ENCODE measurements at regions not wholly inside any gene's neighbourhood (a gene's known extent, or its start where the extent isn't known, plus 50 kb on each side); places are given as distances from the start of the nearest gene placed in this dataset.

DNA sequence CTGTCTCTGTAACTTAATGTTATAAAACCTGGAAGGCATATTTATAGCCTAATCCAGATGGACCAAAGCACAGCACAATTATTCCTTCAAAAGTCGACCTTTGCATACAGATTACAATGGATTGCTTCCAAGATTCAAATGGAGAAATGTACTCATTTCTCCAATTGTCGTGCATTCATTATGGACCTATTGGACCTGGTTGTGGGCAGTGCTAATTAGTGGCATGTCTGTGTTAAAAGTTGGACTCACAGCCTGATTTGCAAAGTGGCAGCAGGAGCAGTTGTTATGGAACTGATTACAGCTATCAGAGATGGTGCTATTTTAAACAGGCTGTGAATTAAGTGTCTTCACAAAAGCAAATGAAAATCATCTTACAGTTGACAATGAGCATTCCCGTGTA, 1529.3 kb upstream of the SLC10A2 start:
- TF ChIP-seq TAF1 (IDR thresholded peaks at IDR 0.05; ENCODE audit: borderline replicate concordance, low read depth, low read length) (no peak), POLR2A (IDR thresholded peaks at IDR 0.05; ENCODE audit: low read depth, low read length) (no peak), POLR2AphosphoS5 (IDR thresholded peaks at IDR 0.05; ENCODE audit: low read depth, low read length) (no peak)
- no peak for FAIRE-seq
- no peak for DNase-seq (ENCODE audit: insufficient read length)

GRCh38 chr13:104594806-104595205, 1528.6 kb upstream of the SLC10A2 start:
- TF ChIP-seq POLR2AphosphoS5 (IDR thresholded peaks at IDR 0.05; ENCODE audit: low read depth, low read length) (no peak), POLR2A (IDR thresholded peaks at IDR 0.05; ENCODE audit: low read depth, low read length) (no peak), TAF1 (IDR thresholded peaks at IDR 0.05; ENCODE audit: borderline replicate concordance, low read depth, low read length) (no peak)
- DNase-seq (ENCODE audit: insufficient read length) (no peak), FAIRE-seq (no peak)

GRCh38 chr13:104593693-104594092, 1527.5 kb upstream of the SLC10A2 start:
- TF ChIP-seq TAF1 (IDR thresholded peaks at IDR 0.05; ENCODE audit: borderline replicate concordance, low read depth, low read length): no peak
- TF ChIP-seq POLR2AphosphoS5 (IDR thresholded peaks at IDR 0.05; ENCODE audit: low read depth, low read length): no peak
- no peak for TF ChIP-seq POLR2A (IDR thresholded peaks at IDR 0.05; ENCODE audit: low read depth, low read length)
- DNase-seq (ENCODE audit: insufficient read length) (no peak), FAIRE-seq (no peak)

- TF ChIP-seq POLR2A (IDR thresholded peaks at IDR 0.05; ENCODE audit: low read depth, low read length): no peak
- TF ChIP-seq POLR2AphosphoS5 (IDR thresholded peaks at IDR 0.05; ENCODE audit: low read depth, low read length): no peak
- TF ChIP-seq TAF1 (IDR thresholded peaks at IDR 0.05; ENCODE audit: borderline replicate concordance, low read depth, low read length): no peak
- DNase-seq (ENCODE audit: insufficient read length) (no peak), FAIRE-seq (no peak)
These were observed 1527.0 kb upstream of the SLC10A2 start for GRCh38 chr13:104593251-104593576.

- no peak for DNase-seq (ENCODE audit: insufficient read length)
- TF ChIP-seq POLR2A (IDR thresholded peaks at IDR 0.05; ENCODE audit: low read depth, low read length): no peak
- no peak for TF ChIP-seq TAF1 (IDR thresholded peaks at IDR 0.05; ENCODE audit: borderline replicate concordance, low read depth, low read length)
- no peak for TF ChIP-seq POLR2AphosphoS5 (IDR thresholded peaks at IDR 0.05; ENCODE audit: low read depth, low read length)
- no peak for FAIRE-seq
These were observed 1526.5 kb upstream of the SLC10A2 start for GRCh38 chr13:104592545-104593250.

- FAIRE-seq (no peak), DNase-seq (ENCODE audit: insufficient read length) (no peak)
- no peak for TF ChIP-seq POLR2A (IDR thresholded peaks at IDR 0.05; ENCODE audit: low read depth, low read length)
- TF ChIP-seq POLR2AphosphoS5 (IDR thresholded peaks at IDR 0.05; ENCODE audit: low read depth, low read length): no peak
- TF ChIP-seq TAF1 (IDR thresholded peaks at IDR 0.05; ENCODE audit: borderline replicate concordance, low read depth, low read length): no peak
These were observed 1525.9 kb upstream of the SLC10A2 start for GRCh38 chr13:104592127-104592526.

GRCh38 chr13:104586051-104586746, 1520.0 kb upstream of the SLC10A2 start:
- DNase-seq (ENCODE audit: insufficient read length) (no peak), FAIRE-seq (no peak)
- TF ChIP-seq TAF1 (IDR thresholded peaks at IDR 0.05; ENCODE audit: borderline replicate concordance, low read depth, low read length) (no peak), POLR2A (IDR thresholded peaks at IDR 0.05; ENCODE audit: low read depth, low read length) (no peak), POLR2AphosphoS5 (IDR thresholded peaks at IDR 0.05; ENCODE audit: low read depth, low read length) (no peak)

DNA sequence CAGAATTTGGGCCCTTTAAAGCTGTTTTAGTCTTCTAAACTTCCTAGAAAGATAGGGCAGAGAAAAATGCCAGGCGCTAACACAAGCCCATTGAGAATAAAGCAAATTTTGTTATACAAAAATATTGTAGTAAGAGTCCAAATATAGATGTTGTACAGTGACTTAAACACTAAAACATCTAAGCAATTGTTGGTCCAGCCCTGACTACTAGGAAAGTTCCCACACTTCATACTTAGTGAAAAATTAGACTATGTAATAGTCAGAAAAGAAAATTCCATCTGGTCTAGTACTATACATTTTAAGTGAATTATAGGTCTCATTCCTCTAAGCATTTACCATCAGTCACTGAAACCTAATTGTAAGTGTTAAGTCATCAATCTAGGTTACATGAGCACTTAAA, 1518.3 kb upstream of the SLC10A2 start:
- no peak for TF ChIP-seq POLR2AphosphoS5 (IDR thresholded peaks at IDR 0.05; ENCODE audit: low read depth, low read length)
- no peak for TF ChIP-seq POLR2A (IDR thresholded peaks at IDR 0.05; ENCODE audit: low read depth, low read length)
- DNase-seq (ENCODE audit: insufficient read length) (no peak), FAIRE-seq (no peak)

- no peak for TF ChIP-seq TAF1 (IDR thresholded peaks at IDR 0.05; ENCODE audit: borderline replicate concordance, low read depth, low read length)
- DNase-seq (ENCODE audit: insufficient read length) (no peak), FAIRE-seq (no peak)
These were observed 1514.7 kb upstream of the SLC10A2 start for GRCh38 chr13:104580931-104581330.

GRCh38 chr13:104577071-104577815, 1511.0 kb upstream of the SLC10A2 start:
- TF ChIP-seq TAF1 (IDR thresholded peaks at IDR 0.05; ENCODE audit: borderline replicate concordance, low read depth, low read length) (no peak), POLR2AphosphoS5 (IDR thresholded peaks at IDR 0.05; ENCODE audit: low read depth, low read length) (no peak)
- FAIRE-seq (no peak), DNase-seq (ENCODE audit: insufficient read length) (no peak)

DNA sequence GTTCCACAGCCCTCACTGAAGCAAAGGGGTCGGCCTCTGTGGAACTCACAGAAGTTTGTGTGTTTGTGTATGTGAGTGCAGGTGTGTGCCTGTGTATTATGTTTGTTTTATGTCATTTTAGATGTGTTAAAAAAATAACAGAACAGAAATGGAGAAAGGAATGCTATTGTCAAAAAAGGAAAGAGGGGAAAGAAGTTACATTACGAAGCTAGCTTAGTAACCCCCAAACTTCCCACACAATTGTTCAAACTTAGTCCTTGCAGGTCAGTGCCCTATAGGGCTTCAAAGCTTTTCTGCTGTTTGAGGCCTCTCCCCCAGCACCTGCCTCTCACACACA, 1505.6 kb upstream of the SLC10A2 start:
- FAIRE-seq: no peak

More for the DNA sequence above, 1505.6 kb upstream of the SLC10A2 start:
- DNase-seq (ENCODE audit: insufficient read length): no peak
- TF ChIP-seq POLR2AphosphoS5 (IDR thresholded peaks at IDR 0.05; ENCODE audit: low read depth, low read length) (no peak), POLR2A (IDR thresholded peaks at IDR 0.05; ENCODE audit: low read depth, low read length) (no peak), TAF1 (IDR thresholded peaks at IDR 0.05; ENCODE audit: borderline replicate concordance, low read depth, low read length) (no peak)

Measured in GM12892 (cell line).